H1 (cell line): ENCODE measurements at regions not wholly inside any gene's neighbourhood (a gene's known extent, or its start where the extent isn't known, plus 50 kb on each side); places are given as distances from the start of the nearest gene placed in this dataset.

Experiments used
- BCL11A ChIP-seq, 2 experiments: IDR thresholded peaks; one replicate each; pipeline ENCODE4 v1.6.1; 2011; ENCODE audit warnings: low read depth in 2 of 2, low read length in 2 of 2, mild to moderate bottlenecking in 2 of 2
- NANOG ChIP-seq: IDR thresholded peaks from 2 replicates; pipeline ENCODE4 v1.6.1; 2011; ENCODE audit warnings: low read length, low read depth, mild to moderate bottlenecking, inconsistent platforms; ENCODE audit not compliant: insufficient read depth, poor library complexity, severe bottlenecking
- POLR2AphosphoS5 ChIP-seq: IDR thresholded peaks from 2 replicates; pipeline ENCODE4 v1.6.1; 2011; ENCODE audit warnings: low read depth, low read length
- POU5F1 ChIP-seq: IDR thresholded peaks from 2 replicates; pipeline ENCODE4 v1.6.1; 2011; ENCODE audit warnings: low read depth, mild to moderate bottlenecking, low read length, moderate library complexity
- SUZ12 ChIP-seq: fragments of 200-600 bp; sonication (generic); IDR thresholded peaks from 2 replicates; pipeline ENCODE4 v1.6.1; 2012; ENCODE audit warnings: mild to moderate bottlenecking, inconsistent platforms, low read length, moderate library complexity, mixed read lengths

- no peak for TF ChIP-seq BCL11A (IDR thresholded peaks at IDR 0.05; ENCODE audit: low read depth in 2 of 2, low read length in 2 of 2)
- TF ChIP-seq POU5F1: no peak
- no peak for TF ChIP-seq POLR2AphosphoS5
- no peak for TF ChIP-seq NANOG
- no peak for TF ChIP-seq SUZ12
These were observed 1033.8 kb downstream of the PLA2G4A start (continued) for GRCh38 chr1:187862506-187862905.
